PC-9 (cell line): ENCODE measurements at regions not wholly inside any gene's neighbourhood (a gene's known extent, or its start where the extent isn't known, plus 50 kb on each side); places are given as distances from the start of the nearest gene placed in this dataset.

Experiments used
- BruUV-seq: library from RNA; stranded (reverse); fragments of 400-500 nt; replicated peaks from 2 replicates; lab custom pipeline; 2021; lab: Mats Ljungman, UMichigan
- CTCF ChIA-PET: fragments of 300-600 bp; sonication (Branson Sonifier 250); formaldehyde crosslinking; loops from one replicate; lab custom pipeline; 2022; ENCODE audit warnings: antibody characterized with exemption; lab: Charles Lee
- POLR2A ChIA-PET: fragments of 300-600 bp; sonication (Branson Sonifier 250); formaldehyde crosslinking; loops from one replicate; lab custom pipeline; 2022; ENCODE audit warnings: antibody characterized with exemption; ENCODE audit not compliant: unreplicated experiment; lab: Charles Lee
- DNase-seq, 2 experiments: peaks; one replicate each; pipeline versions ENCODE4 v3.0.0 to v3.0.0-alpha.2; 2015 to 2022; ENCODE audit warnings: mixed read lengths in 1 of 2
- H2AFZ ChIP-seq: fragments of 200-600 bp; sonication (generic); 2 replicates; pipeline ENCODE4 v1.8.1; 2017; ENCODE audit warnings: antibody characterized with exemption
- H3F3A ChIP-seq: fragments of 200-600 bp; sonication (generic); 2 replicates; pipeline ENCODE4 v1.8.1; 2017; ENCODE audit warnings: antibody characterized with exemption, mild to moderate bottlenecking, low read depth; ENCODE audit not compliant: insufficient read depth
- H3K27ac ChIP-seq: fragments of 200-600 bp; sonication (generic); 2 replicates; pipeline ENCODE4 v1.6.1; 2016; ENCODE audit warnings: mixed run types
- H3K27me3 ChIP-seq: fragments of 200-600 bp; sonication (generic); 2 replicates; pipeline ENCODE4 v1.6.1; 2016; ENCODE audit warnings: low read depth, mixed run types; ENCODE audit not compliant: insufficient read depth
- H3K36me3 ChIP-seq: fragments of 200-600 bp; sonication (generic); 2 replicates; pipeline ENCODE4 v1.6.1; 2016; ENCODE audit warnings: low read depth, mixed run types
- H3K4me1 ChIP-seq: fragments of 200-600 bp; sonication (generic); replicated peaks from 2 replicates; pipeline ENCODE4 v1.6.1; 2016; ENCODE audit warnings: mixed run types; ENCODE audit not compliant: insufficient read depth
- H3K4me2 ChIP-seq: fragments of 200-600 bp; sonication (generic); 2 replicates; pipeline ENCODE4 v1.6.1; 2017; ENCODE audit warnings: mixed run types
- H3K4me3 ChIP-seq: fragments of 200-600 bp; sonication (generic); 2 replicates; pipeline ENCODE4 v1.6.1; 2016; ENCODE audit warnings: mixed run types
- H3K79me2 ChIP-seq: fragments of 200-600 bp; sonication (generic); 2 replicates; pipeline ENCODE4 v1.6.1; 2017; ENCODE audit warnings: low read depth, mixed run types
- H3K9me2 ChIP-seq: fragments of 200-600 bp; sonication (generic); 2 replicates; pipeline ENCODE4 v1.8.1; 2017; ENCODE audit warnings: mild to moderate bottlenecking; ENCODE audit not compliant: insufficient read depth
- H3K9me3 ChIP-seq: fragments of 200-600 bp; sonication (generic); 2 replicates; pipeline ENCODE4 v1.8.1; 2016; ENCODE audit warnings: low read depth; ENCODE audit not compliant: insufficient read depth
- H4K20me1 ChIP-seq: fragments of 200-600 bp; sonication (generic); 2 replicates; pipeline ENCODE4 v1.8.1; 2017; ENCODE audit not compliant: insufficient read depth
- EZH2 ChIP-seq: fragments of 200-600 bp; sonication (generic); IDR thresholded peaks from 2 replicates; pipeline ENCODE4 v1.8.0; 2017; ENCODE audit warnings: antibody characterized with exemption, low read depth
- intact Hi-C: fragments of 100-400 bp; cut with micrococcal nuclease; formaldehyde crosslinking; loops from one replicate; pipeline ENCODE4 v1.10.0; 2022; ENCODE audit not compliant: unreplicated experiment
- TF ChIP-seq, protein P1 (sequence below): fragments of 200-600 bp; sonication (generic); conservative IDR thresholded peaks from 2 replicates; pipeline ENCODE4 v1.6.1; 2017; ENCODE audit warnings: mixed run types, antibody characterized with exemption, mild to moderate bottlenecking, moderate library complexity

DNA sequence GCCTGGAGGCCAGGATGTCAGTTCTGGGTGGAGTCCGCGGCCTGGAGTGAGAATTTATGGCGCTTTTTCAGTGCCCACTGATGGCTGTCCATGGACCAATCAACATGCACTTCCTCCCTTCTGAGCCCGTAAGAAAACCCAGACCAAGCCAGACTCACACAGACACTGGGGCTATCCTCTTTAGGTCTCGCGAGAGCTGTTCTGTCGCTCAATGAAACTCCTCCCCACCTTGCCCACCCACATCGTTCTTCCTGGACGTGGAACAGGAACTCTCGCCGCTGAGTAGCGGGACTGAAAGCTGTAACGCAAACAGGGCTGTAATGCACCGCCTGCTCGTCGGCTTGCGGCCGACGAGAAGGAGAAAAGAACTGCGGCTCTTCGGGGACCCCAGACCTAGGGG lies 833.0 kb upstream of the CADM2 start:
- Histone ChIP-seq H3F3A (no peaks in the 10 kb centered on the region), H3K9me3 (no peaks in the 10 kb centered on the region), H3K27ac (no peak overlapping the region), H3K27me3 (no peaks in the 10 kb centered on the region), H4K20me1 (no peaks in the 10 kb centered on the region), H3K4me2 (no peak overlapping the region), H3K4me3 (no peak overlapping the region), H3K79me2 (no peaks in the 10 kb centered on the region), H2AFZ (no peak overlapping the region), H3K36me3 (no peaks in the 10 kb centered on the region), H3K4me1 (no peaks in the 10 kb centered on the region), H3K9me2 (no peaks in the 10 kb centered on the region)
- ChIA-PET CTCF (no interaction called here), POLR2A (no interaction called here)
- no TSS peak for BruUV-seq
- DNase-seq: no peak
- intact Hi-C loops: no loop called here
- TF ChIP-seq, protein P1, sequence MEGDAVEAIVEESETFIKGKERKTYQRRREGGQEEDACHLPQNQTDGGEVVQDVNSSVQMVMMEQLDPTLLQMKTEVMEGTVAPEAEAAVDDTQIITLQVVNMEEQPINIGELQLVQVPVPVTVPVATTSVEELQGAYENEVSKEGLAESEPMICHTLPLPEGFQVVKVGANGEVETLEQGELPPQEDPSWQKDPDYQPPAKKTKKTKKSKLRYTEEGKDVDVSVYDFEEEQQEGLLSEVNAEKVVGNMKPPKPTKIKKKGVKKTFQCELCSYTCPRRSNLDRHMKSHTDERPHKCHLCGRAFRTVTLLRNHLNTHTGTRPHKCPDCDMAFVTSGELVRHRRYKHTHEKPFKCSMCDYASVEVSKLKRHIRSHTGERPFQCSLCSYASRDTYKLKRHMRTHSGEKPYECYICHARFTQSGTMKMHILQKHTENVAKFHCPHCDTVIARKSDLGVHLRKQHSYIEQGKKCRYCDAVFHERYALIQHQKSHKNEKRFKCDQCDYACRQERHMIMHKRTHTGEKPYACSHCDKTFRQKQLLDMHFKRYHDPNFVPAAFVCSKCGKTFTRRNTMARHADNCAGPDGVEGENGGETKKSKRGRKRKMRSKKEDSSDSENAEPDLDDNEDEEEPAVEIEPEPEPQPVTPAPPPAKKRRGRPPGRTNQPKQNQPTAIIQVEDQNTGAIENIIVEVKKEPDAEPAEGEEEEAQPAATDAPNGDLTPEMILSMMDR: no peak
- TF ChIP-seq EZH2: no peak

- H3K36me3 ChIP-seq: no peaks in the 10 kb centered on the region
- H3K9me2 ChIP-seq: no peaks in the 10 kb centered on the region
- H2AFZ ChIP-seq: no peak overlapping the region
- no peaks in the 10 kb centered on the region for H3K27me3 ChIP-seq
- TF ChIP-seq, protein P1: no peak
- TF ChIP-seq EZH2: no peak
- BruUV-seq: no TSS peak
- H3K79me2 ChIP-seq: no peaks in the 10 kb centered on the region
- H3K4me3 ChIP-seq: no peak overlapping the region
- H3F3A ChIP-seq: no peaks in the 10 kb centered on the region
- no peak overlapping the region for H3K4me2 ChIP-seq
- H3K27ac ChIP-seq: no peak overlapping the region
- intact Hi-C loops: no loop called here
- H4K20me1 ChIP-seq: no peaks in the 10 kb centered on the region
- DNase-seq: no peak
- ChIA-PET CTCF (no interaction called here), POLR2A (no interaction called here)
- H3K9me3 ChIP-seq: no peaks in the 10 kb centered on the region
- H3K4me1 ChIP-seq: no peaks in the 10 kb centered on the region
These were observed 832.6 kb upstream of the CADM2 start for GRCh38 chr3:84126160-84126559.

DNA sequence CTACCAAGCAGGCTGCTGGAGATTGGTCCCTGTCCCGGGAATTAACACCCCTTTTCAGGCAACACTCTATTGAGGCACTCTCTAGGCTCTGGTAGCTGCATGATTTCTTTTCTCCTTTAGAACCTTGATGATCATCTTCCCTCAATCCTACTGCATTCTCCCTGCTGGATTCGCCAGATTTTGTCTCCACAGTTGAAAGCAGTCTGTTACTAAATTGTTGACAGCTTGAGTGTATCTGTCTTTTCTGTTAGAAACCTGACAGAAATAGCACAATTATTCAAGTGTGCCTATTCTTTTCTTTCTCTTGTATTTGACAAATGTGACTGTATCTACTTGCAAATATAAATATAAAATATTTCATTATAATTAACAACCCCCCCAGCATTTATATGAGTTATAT lies 830.8 kb upstream of the CADM2 start:
- H3K27ac ChIP-seq: no peak overlapping the region
- H3K9me3 ChIP-seq: no peaks in the 10 kb centered on the region
- no peak overlapping the region for H2AFZ ChIP-seq
- no peaks in the 10 kb centered on the region for H3K36me3 ChIP-seq
- ChIA-PET CTCF (no interaction called here), POLR2A (no interaction called here)
- H3F3A ChIP-seq: no peaks in the 10 kb centered on the region
- BruUV-seq: no TSS peak
- H3K4me1 ChIP-seq: no peaks in the 10 kb centered on the region
- H4K20me1 ChIP-seq: no peaks in the 10 kb centered on the region
- H3K27me3 ChIP-seq: no peaks in the 10 kb centered on the region
- no peak overlapping the region for H3K4me3 ChIP-seq
- H3K4me2 ChIP-seq: no peak overlapping the region
- H3K79me2 ChIP-seq: no peaks in the 10 kb centered on the region
- TF ChIP-seq, protein P1: no peak
- no peak for TF ChIP-seq EZH2
- DNase-seq: no peak
- intact Hi-C loops: no loop called here
- no peaks in the 10 kb centered on the region for H3K9me2 ChIP-seq
